PC-3 (cell line): ENCODE measurements at regions not wholly inside any gene's neighbourhood (a gene's known extent, or its start where the extent isn't known, plus 50 kb on each side); places are given as distances from the start of the nearest gene placed in this dataset.

ENCODE experiments used
- CTCF ChIP-seq: fragments of 300-600 bp; sonication (generic); conservative IDR thresholded peaks from 2 replicates; pipeline ENCODE4 v1.5.1; 2017; ENCODE audit warnings: antibody characterized with exemption, low read depth, mild to moderate bottlenecking, low read length
- EZH2 ChIP-seq: fragments of 300-600 bp; sonication (generic); IDR thresholded peaks from one replicate; pipeline ENCODE4 v1.6.1; 2017; ENCODE audit warnings: antibody characterized with exemption, mild to moderate bottlenecking, low read length; ENCODE audit not compliant: unreplicated experiment
- EZH2phosphoT487 ChIP-seq: fragments of 300-600 bp; sonication (generic); IDR thresholded peaks from 2 replicates; pipeline ENCODE4 v1.6.1; 2018; ENCODE audit warnings: mild to moderate bottlenecking, antibody characterized with exemption, low read length, borderline replicate concordance

- TF ChIP-seq CTCF, result no peak
- TF ChIP-seq EZH2, result no peak
- no peak for TF ChIP-seq EZH2phosphoT487
These were observed 73.3 kb upstream of the FSIP2 start for GRCh38 chr2:185665251-185665814.
